H9 (cell line): ENCODE measurements at regions not wholly inside any gene's neighbourhood (a gene's known extent, or its start where the extent isn't known, plus 50 kb on each side); places are given as distances from the start of the nearest gene placed in this dataset.

ENCODE experiments used
- DNase-seq: peaks from one replicate; pipeline ENCODE4 v3.0.0-alpha.2; 2017
- H2AFZ ChIP-seq: one replicate; pipeline ENCODE4 v1.6.1; 2013; ENCODE audit warnings: mild to moderate bottlenecking, low read length, control low read depth, moderate library complexity
- H2AK5ac ChIP-seq: 2 replicates; pipeline ENCODE4 v1.6.1; 2013; ENCODE audit warnings: low read length, control low read depth, mixed read lengths; ENCODE audit not compliant: insufficient read length
- H2BK120ac ChIP-seq: one replicate; pipeline ENCODE4 v1.6.1; 2013; ENCODE audit warnings: low read depth, mild to moderate bottlenecking, low read length, control low read depth, inconsistent platforms; ENCODE audit not compliant: poor library complexity, severe bottlenecking
- H2BK12ac ChIP-seq: 2 replicates; pipeline ENCODE4 v1.6.1; 2013; ENCODE audit warnings: low read length, control low read depth, mixed read lengths, low read depth; ENCODE audit not compliant: insufficient read length
- H2BK15ac ChIP-seq: 2 replicates; pipeline ENCODE4 v1.6.1; 2013; ENCODE audit warnings: low read depth, low read length, control low read depth
- H2BK20ac ChIP-seq: one replicate; pipeline ENCODE4 v1.6.1; 2013; ENCODE audit warnings: low read depth, mild to moderate bottlenecking, low read length, control low read depth, inconsistent platforms; ENCODE audit not compliant: poor library complexity, severe bottlenecking
- H2BK5ac ChIP-seq: 2 replicates; pipeline ENCODE4 v1.6.1; 2013; ENCODE audit warnings: low read length, control low read depth, mixed read lengths; ENCODE audit not compliant: insufficient read length
- H3K14ac ChIP-seq: 2 replicates; pipeline ENCODE4 v1.6.1; 2013; ENCODE audit warnings: low read length, control low read depth; ENCODE audit not compliant: insufficient read depth
- H3K18ac ChIP-seq: 2 replicates; pipeline ENCODE4 v1.6.1; 2013; ENCODE audit warnings: low read depth, mild to moderate bottlenecking, mixed read lengths, low read length, control low read depth; ENCODE audit not compliant: insufficient read length
- H3K23ac ChIP-seq: 2 replicates; pipeline ENCODE4 v1.6.1; 2013; ENCODE audit warnings: low read length, control low read depth, mixed read lengths, low read depth; ENCODE audit not compliant: insufficient read length
- H3K23me2 ChIP-seq: 2 replicates; pipeline ENCODE4 v1.6.1; 2013; ENCODE audit warnings: low read depth, mild to moderate bottlenecking, mixed read lengths, low read length, control low read depth; ENCODE audit not compliant: insufficient read length, poor library complexity, severe bottlenecking
- H3K27ac ChIP-seq: 2 replicates; pipeline ENCODE4 v1.5.1; 2013; ENCODE audit warnings: low read length, control low read depth, mixed read lengths, low read depth; ENCODE audit not compliant: insufficient read length
- H3K27me3 ChIP-seq: 2 replicates; pipeline ENCODE4 v1.6.1; 2013; ENCODE audit warnings: low read length, control low read depth, inconsistent platforms; ENCODE audit not compliant: insufficient read depth
- H3K4ac ChIP-seq: 2 replicates; pipeline ENCODE4 v1.6.1; 2013; ENCODE audit warnings: low read depth, mild to moderate bottlenecking, control low read depth, inconsistent platforms, low read length, moderate library complexity
- H3K4me1 ChIP-seq: 2 replicates; pipeline ENCODE4 v1.6.1; 2013; ENCODE audit warnings: low read length, control low read depth, inconsistent platforms; ENCODE audit not compliant: insufficient read depth
- H3K4me2 ChIP-seq: 2 replicates; pipeline ENCODE4 v1.6.1; 2013; ENCODE audit warnings: low read length, control low read depth, mixed read lengths; ENCODE audit not compliant: insufficient read length, insufficient read depth
- H3K56ac ChIP-seq: 2 replicates; pipeline ENCODE4 v1.6.1; 2013; ENCODE audit warnings: low read depth, mild to moderate bottlenecking, mixed read lengths, low read length, control low read depth; ENCODE audit not compliant: insufficient read length
- H3K79me1 ChIP-seq: 2 replicates; pipeline ENCODE4 v1.6.1; 2013; ENCODE audit warnings: low read depth, mild to moderate bottlenecking, moderate library complexity, low read length, control low read depth, inconsistent platforms; ENCODE audit not compliant: insufficient read depth, poor library complexity, severe bottlenecking
- H3K79me2 ChIP-seq: 2 replicates; pipeline ENCODE4 v1.6.1; 2013; ENCODE audit warnings: low read length, control low read depth, inconsistent platforms; ENCODE audit not compliant: insufficient read depth
- H3K9ac ChIP-seq: 2 replicates; pipeline ENCODE4 v1.6.1; 2013; ENCODE audit warnings: low read length, control low read depth, mixed read lengths; ENCODE audit not compliant: insufficient read length; ENCODE audit errors: extremely low read depth
- H3K9me3 ChIP-seq: one replicate; pipeline ENCODE4 v1.6.1; 2013; ENCODE audit warnings: low read depth, low read length, inconsistent platforms; ENCODE audit not compliant: control insufficient read depth
- H3T11ph ChIP-seq: one replicate; pipeline ENCODE4 v1.6.1; 2013; ENCODE audit warnings: mild to moderate bottlenecking, low read length, control low read depth, inconsistent platforms
- H4K20me1 ChIP-seq: one replicate; pipeline ENCODE4 v1.6.1; 2013; ENCODE audit not compliant: control insufficient read depth, insufficient read length, insufficient read depth
- H4K5ac ChIP-seq: 2 replicates; pipeline ENCODE4 v1.6.1; 2013; ENCODE audit warnings: low read depth, mild to moderate bottlenecking, mixed read lengths, low read length, control low read depth; ENCODE audit not compliant: insufficient read length
- H4K8ac ChIP-seq: replicated peaks from 2 replicates; pipeline ENCODE4 v1.6.1; 2013; ENCODE audit warnings: low read length, control low read depth, mixed read lengths, low read depth; ENCODE audit not compliant: insufficient read length
- H4K91ac ChIP-seq: 2 replicates; pipeline ENCODE4 v1.6.1; 2013; ENCODE audit warnings: low read depth, mild to moderate bottlenecking, moderate library complexity, mixed read lengths, low read length, control low read depth; ENCODE audit not compliant: insufficient read length
- H3K27ac Mint-ChIP-seq, 3 experiments: 2 replicates in 2 of 3; 3 replicates in 1 of 3; pipeline ENCODE4 v1.8.0; 2020 to 2021; ENCODE audit warnings: mixed read lengths in 3 of 3, mild to moderate bottlenecking in 1 of 3, moderate library complexity in 1 of 3
- H3K27me3 Mint-ChIP-seq: 2 replicates; pipeline ENCODE4 v1.8.0; 2021; ENCODE audit warnings: low read depth, mild to moderate bottlenecking, moderate library complexity, mixed read lengths
- H3K36me3 Mint-ChIP-seq, 3 experiments: 2 replicates in 2 of 3; 3 replicates in 1 of 3; pipeline ENCODE4 v1.8.0; 2020 to 2021; ENCODE audit warnings: low read depth in 3 of 3, mixed read lengths in 3 of 3; ENCODE audit not compliant: insufficient read depth in 1 of 3
- H3K4me1 Mint-ChIP-seq, 2 experiments: 2 replicates each; pipeline ENCODE4 v1.8.0; 2020; ENCODE audit warnings: mixed read lengths in 2 of 2
- H3K4me3 Mint-ChIP-seq, 2 experiments: 2 replicates in 1 of 2; 3 replicates in 1 of 2; pipeline ENCODE4 v1.8.0; 2020 to 2021; ENCODE audit warnings: mild to moderate bottlenecking in 2 of 2, mixed read lengths in 2 of 2, moderate library complexity in 1 of 2
- H3K9me3 Mint-ChIP-seq, 2 experiments: 2 replicates in 1 of 2; 3 replicates in 1 of 2; pipeline ENCODE4 v1.8.0; 2020; ENCODE audit warnings: mild to moderate bottlenecking in 2 of 2, mixed read lengths in 2 of 2, moderate library complexity in 1 of 2
- WGBS: extraction: QIAGEN DNeasy Blood & Tissue Kit; methylation state at CpG from one replicate; pipeline ENCODE4 v1.1.7; 2013; ENCODE audit warnings: missing lambda C conversion rate, low lambda C conversion rate, mixed read lengths; ENCODE audit not compliant: insufficient read length; ENCODE audit errors: extremely low coverage; 5-methylcytosine and 5-hydroxymethylcytosine counted together
- TF ChIP-seq, protein P1 (sequence below): fragments of 200-600 bp; sonication (generic); conservative IDR thresholded peaks from 3 replicates; pipeline ENCODE4 v1.8.0; 2021; ENCODE audit warnings: antibody characterized with exemption, mild to moderate bottlenecking

DNA sequence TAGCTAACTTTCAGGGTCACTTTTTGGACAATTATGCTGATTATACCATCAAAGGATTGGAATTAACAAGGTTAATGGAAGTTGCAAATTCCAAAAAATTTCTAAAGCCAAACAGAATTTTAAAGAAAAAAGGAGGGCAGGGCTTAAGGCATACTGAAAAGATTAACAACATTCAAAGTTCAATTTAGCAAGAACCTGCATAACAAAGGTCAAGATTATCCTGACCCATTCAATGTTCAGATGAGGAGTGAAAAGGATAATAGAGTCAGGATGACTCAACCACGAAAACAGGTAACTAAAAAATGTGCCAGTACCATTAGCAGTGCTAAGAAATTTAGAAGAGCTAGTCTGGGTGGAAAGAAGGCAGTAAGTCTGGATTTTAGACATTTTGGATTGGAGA is 139.8 kb upstream of the HNMT start:
- Mint-ChIP-seq H3K27ac (peak overlapping the region in 2 of 3 experiments; percentile 1 to 97; a peak in 3 of 7 replicates), H3K9me3 (peaks cover 0 to under 1% of the 10 kb centered on the region in 2 experiments; a peak in 2 of 5 replicates), H3K36me3 (peaks cover 0 to 4% (median 0%) of the 10 kb centered on the region in 3 experiments; a peak in 1 of 7 replicates), H3K27me3 (no peaks in the 10 kb centered on the region; the same call in 1 of the 2 replicates), H3K4me1 (peaks cover 38 to 39% of the 10 kb centered on the region in 2 experiments), H3K4me3 (no peak overlapping the region)
- Histone ChIP-seq H2BK5ac (no peak overlapping the region), H2BK120ac (no peak overlapping the region), H3T11ph (no peak overlapping the region), H2BK12ac (no peak overlapping the region), H2AFZ (no peak overlapping the region), H4K20me1 (no peaks in the 10 kb centered on the region), H3K27me3 (no peaks in the 10 kb centered on the region), H4K91ac (no peak overlapping the region), H3K27ac (no peak overlapping the region), H3K14ac (no peak overlapping the region), H3K23ac (no peak overlapping the region), H3K4me1 (no peaks in the 10 kb centered on the region), H3K23me2 (no peaks in the 10 kb centered on the region), H3K4ac (no peak overlapping the region), H2AK5ac (no peak overlapping the region), H3K9me3 (no peaks in the 10 kb centered on the region), H2BK20ac (no peak overlapping the region), H2BK15ac (no peak overlapping the region), H4K8ac (no peak overlapping the region), H3K79me1 (no peaks in the 10 kb centered on the region), H3K56ac (no peak overlapping the region), H4K5ac (no peak overlapping the region), H3K18ac (no peak overlapping the region), H3K9ac (no peak overlapping the region), H3K79me2 (no peaks in the 10 kb centered on the region), H3K4me2 (no peak overlapping the region)
- no CpG with 5 or more reads among the region's 1 CpG for WGBS
- DNase-seq = no peak
- TF ChIP-seq, protein P1, sequence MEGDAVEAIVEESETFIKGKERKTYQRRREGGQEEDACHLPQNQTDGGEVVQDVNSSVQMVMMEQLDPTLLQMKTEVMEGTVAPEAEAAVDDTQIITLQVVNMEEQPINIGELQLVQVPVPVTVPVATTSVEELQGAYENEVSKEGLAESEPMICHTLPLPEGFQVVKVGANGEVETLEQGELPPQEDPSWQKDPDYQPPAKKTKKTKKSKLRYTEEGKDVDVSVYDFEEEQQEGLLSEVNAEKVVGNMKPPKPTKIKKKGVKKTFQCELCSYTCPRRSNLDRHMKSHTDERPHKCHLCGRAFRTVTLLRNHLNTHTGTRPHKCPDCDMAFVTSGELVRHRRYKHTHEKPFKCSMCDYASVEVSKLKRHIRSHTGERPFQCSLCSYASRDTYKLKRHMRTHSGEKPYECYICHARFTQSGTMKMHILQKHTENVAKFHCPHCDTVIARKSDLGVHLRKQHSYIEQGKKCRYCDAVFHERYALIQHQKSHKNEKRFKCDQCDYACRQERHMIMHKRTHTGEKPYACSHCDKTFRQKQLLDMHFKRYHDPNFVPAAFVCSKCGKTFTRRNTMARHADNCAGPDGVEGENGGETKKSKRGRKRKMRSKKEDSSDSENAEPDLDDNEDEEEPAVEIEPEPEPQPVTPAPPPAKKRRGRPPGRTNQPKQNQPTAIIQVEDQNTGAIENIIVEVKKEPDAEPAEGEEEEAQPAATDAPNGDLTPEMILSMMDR = no peak
